ENCODE measurements at regions not wholly inside any gene's neighbourhood (a gene's known extent, or its start where the extent isn't known, plus 50 kb on each side); places are given as distances from the start of the nearest gene placed in this dataset.

DNA sequence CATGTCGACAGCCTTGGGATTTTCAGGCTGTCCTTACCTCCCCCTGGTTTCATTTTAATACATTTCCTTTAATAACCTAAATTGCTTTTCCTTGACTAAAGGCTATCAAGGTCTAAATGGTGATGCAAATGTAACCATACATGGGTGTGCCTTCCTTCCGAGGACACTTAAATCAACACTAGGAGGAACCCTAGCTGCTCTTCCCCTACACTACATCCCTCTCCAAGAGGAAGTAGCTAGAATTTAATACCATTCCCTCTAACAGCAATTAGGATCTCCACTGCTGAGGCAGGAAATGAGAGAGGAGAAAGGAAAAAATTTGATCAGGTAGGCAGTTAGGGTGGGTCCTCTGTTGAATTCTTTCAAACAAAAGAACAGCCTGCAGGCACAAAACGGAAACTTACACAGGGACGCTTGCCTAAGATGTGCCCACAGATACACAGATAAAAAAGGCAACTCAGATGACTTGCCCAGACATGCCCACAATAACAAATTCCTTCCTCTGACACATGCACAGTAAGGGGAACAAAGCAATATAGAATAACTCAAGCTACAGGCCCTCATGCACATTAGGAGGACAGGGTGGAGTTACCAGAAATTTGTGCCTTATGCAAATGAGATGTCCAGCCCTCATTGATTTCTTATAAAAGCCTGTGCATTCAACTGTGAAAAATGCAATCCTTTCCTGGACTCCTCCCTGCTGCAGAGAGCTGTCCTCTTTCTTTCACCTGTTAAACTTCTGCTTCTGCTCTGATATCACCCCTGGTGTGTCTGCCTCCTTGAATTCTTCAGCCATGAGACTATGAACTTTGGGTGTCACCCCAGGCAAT is 1024.4 kb upstream of the CADM2 start:
- H3K9me3 ChIP-seq, result peaks cover 0 to 7% (median 0%) of the 10 kb centered on the region in 4 donors
- H3K36me3 ChIP-seq, result no peaks in the 10 kb centered on the region
- no peaks in the 10 kb centered on the region for H3K27me3 ChIP-seq
- TF ChIP-seq, protein P1, sequence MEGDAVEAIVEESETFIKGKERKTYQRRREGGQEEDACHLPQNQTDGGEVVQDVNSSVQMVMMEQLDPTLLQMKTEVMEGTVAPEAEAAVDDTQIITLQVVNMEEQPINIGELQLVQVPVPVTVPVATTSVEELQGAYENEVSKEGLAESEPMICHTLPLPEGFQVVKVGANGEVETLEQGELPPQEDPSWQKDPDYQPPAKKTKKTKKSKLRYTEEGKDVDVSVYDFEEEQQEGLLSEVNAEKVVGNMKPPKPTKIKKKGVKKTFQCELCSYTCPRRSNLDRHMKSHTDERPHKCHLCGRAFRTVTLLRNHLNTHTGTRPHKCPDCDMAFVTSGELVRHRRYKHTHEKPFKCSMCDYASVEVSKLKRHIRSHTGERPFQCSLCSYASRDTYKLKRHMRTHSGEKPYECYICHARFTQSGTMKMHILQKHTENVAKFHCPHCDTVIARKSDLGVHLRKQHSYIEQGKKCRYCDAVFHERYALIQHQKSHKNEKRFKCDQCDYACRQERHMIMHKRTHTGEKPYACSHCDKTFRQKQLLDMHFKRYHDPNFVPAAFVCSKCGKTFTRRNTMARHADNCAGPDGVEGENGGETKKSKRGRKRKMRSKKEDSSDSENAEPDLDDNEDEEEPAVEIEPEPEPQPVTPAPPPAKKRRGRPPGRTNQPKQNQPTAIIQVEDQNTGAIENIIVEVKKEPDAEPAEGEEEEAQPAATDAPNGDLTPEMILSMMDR (IDR thresholded peaks at IDR 0.05), result no peak
- no peak for TF ChIP-seq POLR2A (IDR thresholded peaks at IDR 0.05)
- no peak for DNase-seq
- H3K27ac ChIP-seq, result no peak overlapping the region
- H3K4me3 ChIP-seq, result no peak overlapping the region
- H3K4me1 ChIP-seq, result no peaks in the 10 kb centered on the region

DNA sequence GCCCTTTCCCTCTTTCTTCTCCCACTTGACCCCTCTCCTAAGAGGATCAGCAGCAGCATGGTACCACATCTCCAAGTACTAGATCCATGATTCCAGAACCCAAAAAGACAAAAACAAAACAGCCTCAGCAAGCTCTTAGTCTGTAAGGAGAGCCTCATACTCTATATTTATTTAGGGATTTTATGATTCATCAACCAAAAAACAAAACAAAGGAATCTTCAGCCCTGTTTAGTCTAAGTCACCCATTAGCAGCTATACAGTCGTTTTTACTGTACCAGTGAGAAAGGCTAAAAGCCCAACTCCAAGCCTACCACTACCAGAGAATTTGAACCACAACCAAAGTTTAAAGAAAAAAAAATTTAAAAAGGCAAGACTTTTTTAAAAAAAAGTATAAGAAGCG is 1020.3 kb upstream of the CADM2 start:
- Histone ChIP-seq H3K27me3 (no peaks in the 10 kb centered on the region), H3K27ac (no peak overlapping the region), H3K4me3 (no peak overlapping the region), H3K4me1 (no peaks in the 10 kb centered on the region), H3K9me3 (no peaks in the 10 kb centered on the region), H3K36me3 (no peaks in the 10 kb centered on the region)
- TF ChIP-seq POLR2A (IDR thresholded peaks at IDR 0.05), result no peak
- TF ChIP-seq, protein P1 (IDR thresholded peaks at IDR 0.05), result no peak
- no peak for DNase-seq

DNA sequence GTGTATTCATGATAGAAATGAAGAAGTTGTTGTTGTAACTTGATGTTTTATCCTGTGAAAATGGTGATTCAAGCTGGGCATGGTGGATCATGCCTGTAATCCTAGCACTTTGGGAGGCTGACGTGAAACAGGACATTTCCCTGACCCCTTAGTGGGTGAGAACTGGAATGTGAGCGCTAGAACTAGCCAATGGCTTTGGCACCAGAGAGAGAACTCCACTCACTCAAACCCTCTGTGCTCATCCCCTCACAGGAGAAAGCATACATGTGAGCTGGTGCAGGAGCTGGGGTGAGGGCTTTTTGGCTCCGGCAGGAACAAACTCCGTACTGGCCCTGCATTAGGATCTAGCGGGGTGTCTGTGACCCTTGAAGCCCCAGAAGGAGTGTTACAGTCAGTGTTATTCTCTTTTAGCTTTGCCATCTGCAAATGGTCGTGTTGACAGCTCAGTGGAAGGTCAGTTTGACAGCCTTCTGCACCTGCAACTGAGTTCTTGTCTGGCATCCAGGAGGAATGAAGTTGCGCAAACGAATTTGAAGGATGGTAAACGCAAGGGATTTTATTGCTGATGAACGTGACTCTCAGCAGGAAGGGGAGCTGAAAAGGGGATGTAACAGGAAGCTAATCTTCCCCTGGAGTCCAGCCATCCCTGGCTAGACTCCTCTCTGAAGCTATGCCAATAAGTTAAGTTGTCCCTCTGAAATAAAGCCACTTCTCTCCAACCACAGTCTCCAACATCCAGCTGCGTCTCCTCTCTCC is 1016.6 kb upstream of the CADM2 start:
- H3K27ac ChIP-seq, result no peak overlapping the region
- H3K36me3 ChIP-seq, result no peaks in the 10 kb centered on the region
- H3K27me3 ChIP-seq, result no peaks in the 10 kb centered on the region
- no peaks in the 10 kb centered on the region for H3K9me3 ChIP-seq
- DNase-seq, result no peak
- TF ChIP-seq POLR2A (IDR thresholded peaks at IDR 0.05), result no peak
- TF ChIP-seq, protein P1 (IDR thresholded peaks at IDR 0.05), result no peak
- no peak overlapping the region for H3K4me3 ChIP-seq
- H3K4me1 ChIP-seq, result no peaks in the 10 kb centered on the region

DNA sequence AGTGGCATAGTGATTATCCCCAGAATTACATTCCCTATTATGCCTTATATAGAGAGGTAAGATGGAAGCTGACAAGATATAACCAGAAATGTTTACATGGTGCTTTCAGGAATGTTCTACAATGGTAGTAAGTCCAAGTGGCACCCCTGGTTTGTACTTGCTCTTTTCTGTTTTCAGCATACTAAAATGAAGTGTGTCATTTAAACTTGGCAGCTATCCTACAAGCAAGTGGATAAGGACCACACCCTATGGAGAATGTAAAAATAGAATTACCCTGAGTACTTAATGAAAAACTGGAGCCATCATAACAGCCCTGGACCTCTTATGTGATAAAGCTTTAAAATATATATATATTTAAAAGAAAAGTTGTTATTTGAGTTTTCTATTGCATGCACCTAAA is 1012.7 kb upstream of the CADM2 start:
- no peak overlapping the region for H3K27ac ChIP-seq

DNA sequence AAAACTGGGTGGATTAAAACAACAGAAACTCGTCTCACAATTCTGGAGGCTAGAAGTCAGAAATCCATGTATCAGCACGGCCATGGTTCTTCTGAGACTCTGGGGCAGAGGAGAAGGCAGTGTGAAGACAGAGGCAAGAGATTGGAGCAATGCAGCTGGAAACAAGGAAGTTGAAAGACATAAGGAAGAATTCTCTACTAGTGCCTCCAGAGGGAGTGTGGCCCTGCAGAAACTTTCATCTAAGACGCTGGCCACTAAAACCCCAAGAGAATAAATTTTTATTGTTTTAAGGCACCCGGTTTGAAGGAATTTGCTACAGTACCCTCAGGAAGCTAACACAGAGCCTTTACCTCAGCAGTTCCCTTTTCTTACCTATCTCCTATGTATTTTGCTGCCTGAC is 1012.2 kb upstream of the CADM2 start:
- H3K9me3 ChIP-seq, result no peaks in the 10 kb centered on the region
- DNase-seq, result no peak
- no peaks in the 10 kb centered on the region for H3K27me3 ChIP-seq
- H3K4me1 ChIP-seq, result no peaks in the 10 kb centered on the region
- no peaks in the 10 kb centered on the region for H3K36me3 ChIP-seq
- H3K4me3 ChIP-seq, result no peak overlapping the region
- TF ChIP-seq POLR2A (IDR thresholded peaks at IDR 0.05), result no peak
- TF ChIP-seq, protein P1 (IDR thresholded peaks at IDR 0.05), result no peak
- H3K27ac ChIP-seq, result no peak overlapping the region

More for the DNA sequence above, 1012.7 kb upstream of the CADM2 start:
- Histone ChIP-seq H3K4me3 (no peak overlapping the region), H3K9me3 (no peaks in the 10 kb centered on the region), H3K4me1 (no peaks in the 10 kb centered on the region), H3K27me3 (no peaks in the 10 kb centered on the region), H3K36me3 (no peaks in the 10 kb centered on the region)
- TF ChIP-seq, protein P1 (IDR thresholded peaks at IDR 0.05), result no peak
- TF ChIP-seq POLR2A (IDR thresholded peaks at IDR 0.05), result no peak
- DNase-seq, result no peak
